IMR-90 (cell line): ENCODE measurements at regions not wholly inside any gene's neighbourhood (a gene's known extent, or its start where the extent isn't known, plus 50 kb on each side); places are given as distances from the start of the nearest gene placed in this dataset.

ENCODE experiments used
- ATAC-seq: fragments of 200-7000 bp; cut with Tn5 transposase; 2 replicates; pipeline ENCODE4 v1.9.1; 2020; ENCODE audit warnings: low read depth, mild to moderate bottlenecking, moderate library complexity
- BruUV-seq: library from RNA; stranded (reverse); fragments of 400-500 nt; replicated peaks from 2 replicates; lab custom pipeline; 2021; lab: Mats Ljungman, UMichigan
- CTCF ChIA-PET: fragments of 300-600 bp; formaldehyde crosslinking; extraction: SDS; loops from one replicate; lab custom pipeline; 2021; ENCODE audit warnings: antibody characterized with exemption; lab: Yijun Ruan, JAX
- POLR2A ChIA-PET: fragments of 300-600 bp; sonication (Branson Sonifier 250); formaldehyde crosslinking; loops from one replicate; lab custom pipeline; 2022; ENCODE audit warnings: antibody characterized with exemption; ENCODE audit not compliant: unreplicated experiment; lab: Charles Lee
- DNase-seq: peaks from one replicate; pipeline ENCODE4 v3.0.0; 2013
- H2AFZ ChIP-seq: replicated peaks from 2 replicates; pipeline ENCODE3; 2013; ENCODE audit warnings: low read length, mild to moderate bottlenecking; ENCODE audit not compliant: poor library complexity
- H2AK5ac ChIP-seq: 2 replicates; pipeline ENCODE4 v1.6.1; 2013; ENCODE audit warnings: low read depth, low read length, inconsistent platforms
- H2AK9ac ChIP-seq: replicated peaks from 2 replicates; pipeline ENCODE3; 2013; ENCODE audit warnings: mild to moderate bottlenecking, low read depth, low read length, moderate library complexity; ENCODE audit not compliant: poor library complexity
- H2BK120ac ChIP-seq: 2 replicates; pipeline ENCODE4 v1.6.1; 2013; ENCODE audit warnings: low read depth, low read length, inconsistent platforms
- H2BK15ac ChIP-seq: 3 replicates; pipeline ENCODE4 v1.6.1; 2013; ENCODE audit warnings: low read depth, low read length, inconsistent platforms
- H2BK20ac ChIP-seq: 2 replicates; pipeline ENCODE4 v1.6.1; 2013; ENCODE audit warnings: low read depth, mild to moderate bottlenecking, inconsistent platforms, low read length, moderate library complexity
- H2BK5ac ChIP-seq: 2 replicates; pipeline ENCODE4 v1.6.1; 2013; ENCODE audit warnings: mild to moderate bottlenecking, low read depth, low read length, inconsistent platforms; ENCODE audit not compliant: poor library complexity, severe bottlenecking
- H3K14ac ChIP-seq: replicated peaks from 2 replicates; pipeline ENCODE4 v1.6.1; 2013; ENCODE audit warnings: low read depth, low read length, inconsistent platforms
- H3K18ac ChIP-seq: 2 replicates; pipeline ENCODE4 v1.6.1; 2013; ENCODE audit warnings: low read depth, low read length, control low read depth
- H3K23ac ChIP-seq: 2 replicates; pipeline ENCODE4 v1.6.1; 2013; ENCODE audit warnings: low read depth, low read length, inconsistent platforms
- H3K27ac ChIP-seq: 2 replicates; pipeline ENCODE4 v1.5.1; 2013; ENCODE audit warnings: mild to moderate bottlenecking, control low read depth, low read length; ENCODE audit not compliant: insufficient read depth
- H3K27me3 ChIP-seq: 2 replicates; pipeline ENCODE4 v1.6.1; 2013; ENCODE audit warnings: low read length; ENCODE audit not compliant: control insufficient read depth, insufficient read depth
- H3K36me3 ChIP-seq: 2 replicates; pipeline ENCODE4 v1.6.1; 2013; ENCODE audit warnings: low read length, mixed read lengths; ENCODE audit not compliant: control insufficient read depth, insufficient read depth
- H3K4ac ChIP-seq: 2 replicates; pipeline ENCODE4 v1.6.1; 2013; ENCODE audit warnings: low read depth, low read length, inconsistent platforms
- H3K4me1 ChIP-seq: 2 replicates; pipeline ENCODE4 v1.6.1; 2013; ENCODE audit warnings: low read length, mixed read lengths; ENCODE audit not compliant: control insufficient read depth, insufficient read depth
- H3K4me2 ChIP-seq: 2 replicates; pipeline ENCODE4 v1.6.1; 2013; ENCODE audit warnings: low read depth, mild to moderate bottlenecking, control low read depth, low read length, moderate library complexity
- H3K4me3 ChIP-seq: 2 replicates; pipeline ENCODE4 v1.5.1; 2013; ENCODE audit warnings: low read depth, mild to moderate bottlenecking, control low read depth, low read length, moderate library complexity; ENCODE audit not compliant: insufficient read depth
- H3K56ac ChIP-seq: 2 replicates; pipeline ENCODE4 v1.6.1; 2013; ENCODE audit warnings: low read length, inconsistent platforms; ENCODE audit not compliant: insufficient read depth; ENCODE audit errors: extremely low read depth
- H3K79me1 ChIP-seq, 2 experiments: 2 replicates each; pipeline ENCODE4 v1.6.1; 2013; ENCODE audit warnings: low read length in 2 of 2, inconsistent platforms in 1 of 2, low read depth in 1 of 2
- H3K9ac ChIP-seq: 2 replicates; pipeline ENCODE4 v1.6.1; 2013; ENCODE audit warnings: low read depth, low read length, control low read depth
- H3K9me1 ChIP-seq: 2 replicates; pipeline ENCODE4 v1.6.1; 2013; ENCODE audit warnings: low read length, inconsistent platforms; ENCODE audit not compliant: insufficient read depth
- H3K9me3 ChIP-seq: 2 replicates; pipeline ENCODE4 v1.6.1; 2013; ENCODE audit warnings: low read length; ENCODE audit not compliant: control insufficient read depth, insufficient read depth
- H4K20me1 ChIP-seq: 2 replicates; pipeline ENCODE4 v1.6.1; 2013; ENCODE audit warnings: low read length, inconsistent platforms; ENCODE audit not compliant: insufficient read depth
- H4K5ac ChIP-seq: 2 replicates; pipeline ENCODE4 v1.6.1; 2013; ENCODE audit warnings: mild to moderate bottlenecking, low read depth, low read length, control low read depth
- H4K8ac ChIP-seq, 2 experiments: 2 replicates each; pipeline ENCODE4 v1.6.1; 2013; ENCODE audit warnings: low read depth in 2 of 2, low read length in 2 of 2, control low read depth in 1 of 2, inconsistent platforms in 1 of 2
- H4K91ac ChIP-seq: 2 replicates; pipeline ENCODE4 v1.6.1; 2013; ENCODE audit warnings: low read depth, low read length, inconsistent platforms; ENCODE audit not compliant: insufficient read depth
- BHLHE40 ChIP-seq: fragments of 150-350 bp; IDR thresholded peaks from 2 replicates; pipeline ENCODE4 v1.6.1; 2016; ENCODE audit warnings: mild to moderate bottlenecking, low read depth, low read length
- CEBPB ChIP-seq: IDR thresholded peaks from 2 replicates; pipeline ENCODE4 v1.6.1; 2012; ENCODE audit warnings: low read depth, low read length, improper control_type of control experiment
- CHD1 ChIP-seq: IDR thresholded peaks from 2 replicates; pipeline ENCODE4 v1.6.1; 2012; ENCODE audit warnings: low read depth, low read length, improper control_type of control experiment
- MAFK ChIP-seq: IDR thresholded peaks from 2 replicates; pipeline ENCODE4 v1.6.1; 2012; ENCODE audit warnings: low read depth, low read length, improper control_type of control experiment
- MAZ ChIP-seq: IDR thresholded peaks from 2 replicates; pipeline ENCODE4 v1.6.1; 2012; ENCODE audit warnings: low read depth, mild to moderate bottlenecking, low read length, improper control_type of control experiment, moderate library complexity, borderline replicate concordance
- MXI1 ChIP-seq: IDR thresholded peaks from 2 replicates; pipeline ENCODE4 v1.6.1; 2012; ENCODE audit warnings: low read depth, mild to moderate bottlenecking, low read length, moderate library complexity, borderline replicate concordance
- NFE2L2 ChIP-seq: fragments of 150-350 bp; IDR thresholded peaks from 2 replicates; pipeline ENCODE4 v1.6.1; 2016; ENCODE audit warnings: low read depth, mild to moderate bottlenecking, low read length
- POLR2A ChIP-seq: IDR thresholded peaks from 2 replicates; pipeline ENCODE4 v1.6.1; 2012; ENCODE audit warnings: mild to moderate bottlenecking, low read depth, low read length
- RCOR1 ChIP-seq: IDR thresholded peaks from 2 replicates; pipeline ENCODE4 v1.6.1; 2012; ENCODE audit warnings: mild to moderate bottlenecking, low read length, improper control_type of control experiment; ENCODE audit not compliant: insufficient replicate concordance
- RFX5 ChIP-seq: IDR thresholded peaks from 2 replicates; pipeline ENCODE4 v1.8.0; 2012; ENCODE audit warnings: low read depth, mild to moderate bottlenecking, low read length, moderate library complexity
- USF2 ChIP-seq: fragments of 150-350 bp; IDR thresholded peaks from 2 replicates; pipeline ENCODE4 v1.6.1; 2017; ENCODE audit warnings: mild to moderate bottlenecking, antibody characterized with exemption, low read length, low read depth
- WGBS, 2 experiments: methylation state at CpG; one replicate each; pipeline versions ENCODE4 v1.1.5 to v1.1.7; 2013; ENCODE audit warnings: missing lambda C conversion rate in 2 of 2; ENCODE audit not compliant: insufficient read length in 1 of 2; ENCODE audit errors: extremely low coverage in 2 of 2; 5-methylcytosine and 5-hydroxymethylcytosine counted together
- dilution Hi-C: fragments of 300-500 bp; cut with HindIII; formaldehyde crosslinking; loops from one replicate; pipeline ENCODE4 v1.14.3; 2018; ENCODE audit warnings: low sequenced_read_pairs; ENCODE audit not compliant: unreplicated experiment
- in situ Hi-C: fragments of 300-500 bp; cut with MboI; formaldehyde crosslinking; loops from 3 replicates; pipeline ENCODE4 v1.14.3; 2019; ENCODE audit warnings: low sequenced_read_pairs, inconsistent platforms, mixed read lengths
- intact Hi-C: fragments of 100-400 bp; cut with micrococcal nuclease; formaldehyde crosslinking; loops from 2 replicates; pipeline ENCODE4 v1.10.0; 2022
- TF ChIP-seq, protein P1 (sequence below): conservative IDR thresholded peaks from 2 replicates; pipeline ENCODE4 v1.5.1; 2012; ENCODE audit warnings: mild to moderate bottlenecking, low read depth, low read length, improper control_type of control experiment

DNA sequence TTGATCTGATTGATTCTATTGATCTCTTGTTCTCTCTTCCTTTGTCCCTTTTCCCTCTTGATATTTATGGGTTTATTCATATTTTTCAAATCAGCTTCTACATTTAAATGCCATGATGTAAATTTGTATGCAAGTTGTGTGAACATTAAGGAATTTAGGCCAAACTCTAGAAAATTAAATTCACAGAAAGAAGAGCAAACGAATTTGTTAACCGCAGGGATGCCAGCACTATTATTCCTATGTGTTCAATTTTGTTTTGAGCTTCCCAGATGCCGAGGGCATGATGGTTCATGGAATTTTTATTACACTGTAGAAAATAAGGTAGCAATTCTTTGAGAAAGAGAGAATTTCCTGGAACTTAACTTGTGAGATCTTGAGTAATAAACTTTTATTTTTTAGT is 220.9 kb downstream of the BUB3 start:
- no peaks in the 10 kb centered on the region for H3K36me3 ChIP-seq
- no peaks in the 10 kb centered on the region for H3K4me1 ChIP-seq
- no peak overlapping the region for H3K9ac ChIP-seq
- no peak overlapping the region for H3K4me3 ChIP-seq
- no peak overlapping the region for H2BK20ac ChIP-seq
- peaks cover 37% of the 10 kb centered on the region for H3K9me3 ChIP-seq
- no peak overlapping the region for H3K4me2 ChIP-seq
- H4K91ac ChIP-seq = no peak overlapping the region
- dilution Hi-C loops = no loop called here
- H3K14ac ChIP-seq = no peak overlapping the region
- no peak overlapping the region for H3K56ac ChIP-seq
- no peaks in the 10 kb centered on the region for H3K9me1 ChIP-seq
- ChIA-PET CTCF (no interaction called here), POLR2A (no interaction called here)
- H2BK15ac ChIP-seq = no peak overlapping the region
- H2AK5ac ChIP-seq = no peak overlapping the region
- H4K8ac ChIP-seq = no peak overlapping the region
- H2AK9ac ChIP-seq = no peak overlapping the region
- H2AFZ ChIP-seq = no peak overlapping the region
- no peak overlapping the region for H3K23ac ChIP-seq
- no peak for DNase-seq
- no peak overlapping the region for H3K4ac ChIP-seq
- no peaks in the 10 kb centered on the region for H3K79me1 ChIP-seq
- no peak overlapping the region for H2BK120ac ChIP-seq
- intact Hi-C loops = no loop called here
- no peak for ATAC-seq
- BruUV-seq = no TSS peak
- in situ Hi-C loops = no loop called here
- no peak overlapping the region for H3K27ac ChIP-seq
- no CpG with 5 or more reads among the region's 3 CpGs for WGBS, 2 experiments
- no peak overlapping the region for H3K18ac ChIP-seq
- no peak overlapping the region for H4K5ac ChIP-seq
- H2BK5ac ChIP-seq = no peak overlapping the region
- H4K20me1 ChIP-seq = no peaks in the 10 kb centered on the region
- no peaks in the 10 kb centered on the region for H3K27me3 ChIP-seq
- TF ChIP-seq POLR2A = no peak
- no peak for TF ChIP-seq RFX5
- no peak for TF ChIP-seq MXI1
- TF ChIP-seq BHLHE40 = no peak
- no peak for TF ChIP-seq RCOR1
- no peak for TF ChIP-seq USF2
- TF ChIP-seq NFE2L2 = no peak
- TF ChIP-seq, protein P1, sequence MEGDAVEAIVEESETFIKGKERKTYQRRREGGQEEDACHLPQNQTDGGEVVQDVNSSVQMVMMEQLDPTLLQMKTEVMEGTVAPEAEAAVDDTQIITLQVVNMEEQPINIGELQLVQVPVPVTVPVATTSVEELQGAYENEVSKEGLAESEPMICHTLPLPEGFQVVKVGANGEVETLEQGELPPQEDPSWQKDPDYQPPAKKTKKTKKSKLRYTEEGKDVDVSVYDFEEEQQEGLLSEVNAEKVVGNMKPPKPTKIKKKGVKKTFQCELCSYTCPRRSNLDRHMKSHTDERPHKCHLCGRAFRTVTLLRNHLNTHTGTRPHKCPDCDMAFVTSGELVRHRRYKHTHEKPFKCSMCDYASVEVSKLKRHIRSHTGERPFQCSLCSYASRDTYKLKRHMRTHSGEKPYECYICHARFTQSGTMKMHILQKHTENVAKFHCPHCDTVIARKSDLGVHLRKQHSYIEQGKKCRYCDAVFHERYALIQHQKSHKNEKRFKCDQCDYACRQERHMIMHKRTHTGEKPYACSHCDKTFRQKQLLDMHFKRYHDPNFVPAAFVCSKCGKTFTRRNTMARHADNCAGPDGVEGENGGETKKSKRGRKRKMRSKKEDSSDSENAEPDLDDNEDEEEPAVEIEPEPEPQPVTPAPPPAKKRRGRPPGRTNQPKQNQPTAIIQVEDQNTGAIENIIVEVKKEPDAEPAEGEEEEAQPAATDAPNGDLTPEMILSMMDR = no peak
- TF ChIP-seq MAFK = no peak
- TF ChIP-seq MAZ = no peak
- TF ChIP-seq CHD1 = no peak
- no peak for TF ChIP-seq CEBPB
